OCI-LY1 (cell line): ENCODE measurements at regions not wholly inside any gene's neighbourhood (a gene's known extent, or its start where the extent isn't known, plus 50 kb on each side); places are given as distances from the start of the nearest gene placed in this dataset.

Experiments used
- CTCF ChIP-seq: fragments of 200-600 bp; sonication (generic), shearing (Covaris generic); IDR thresholded peaks from 2 replicates; pipeline ENCODE4 v1.5.1; 2017; ENCODE audit warnings: mild to moderate bottlenecking, antibody characterized with exemption, low read length, moderate library complexity, mixed read lengths
- EZH2 ChIP-seq: fragments of 200-600 bp; sonication (generic), shearing (Covaris generic); IDR thresholded peaks from 2 replicates; pipeline ENCODE4 v1.8.0; 2017; ENCODE audit warnings: borderline replicate concordance, mixed run types, mild to moderate bottlenecking, antibody characterized with exemption, low read length, moderate library complexity, mixed read lengths

- TF ChIP-seq CTCF: no peak
- no peak for TF ChIP-seq EZH2
These were observed 461.8 kb downstream of the KIF4B start for GRCh38 chr5:155475318-155475717.
